ENCODE measurements at regions not wholly inside any gene's neighbourhood (a gene's known extent, or its start where the extent isn't known, plus 50 kb on each side); places are given as distances from the start of the nearest gene placed in this dataset.

GRCh38 chr10:8594176-8594575 lies 539.7 kb downstream of the GATA3 start:
- Histone ChIP-seq H2AFZ (no peak overlapping the region), H3F3A (ENCODE audit: insufficient read depth, low read depth) (no peaks in the 10 kb centered on the region), H3K4me3 (no peak overlapping the region), H3K27ac (no peak overlapping the region), H3K79me2 (ENCODE audit: low read depth) (no peaks in the 10 kb centered on the region), H3K36me3 (ENCODE audit: low read depth) (no peaks in the 10 kb centered on the region), H3K4me1 (replicated peaks; ENCODE audit: insufficient read depth) (no peaks in the 10 kb centered on the region), H3K9me3 (ENCODE audit: insufficient read depth, low read depth) (no peaks in the 10 kb centered on the region), H4K20me1 (ENCODE audit: insufficient read depth) (no peaks in the 10 kb centered on the region), H3K9me2 (ENCODE audit: insufficient read depth) (no peaks in the 10 kb centered on the region), H3K4me2 (no peak overlapping the region), H3K27me3 (ENCODE audit: insufficient read depth, low read depth) (no peaks in the 10 kb centered on the region)
- intact Hi-C loops (cut with micrococcal nuclease; ENCODE audit: unreplicated experiment): no loop called here
- no peak for TF ChIP-seq EZH2 (IDR thresholded peaks at IDR 0.05; ENCODE audit: low read depth)
- TF ChIP-seq, protein P1, sequence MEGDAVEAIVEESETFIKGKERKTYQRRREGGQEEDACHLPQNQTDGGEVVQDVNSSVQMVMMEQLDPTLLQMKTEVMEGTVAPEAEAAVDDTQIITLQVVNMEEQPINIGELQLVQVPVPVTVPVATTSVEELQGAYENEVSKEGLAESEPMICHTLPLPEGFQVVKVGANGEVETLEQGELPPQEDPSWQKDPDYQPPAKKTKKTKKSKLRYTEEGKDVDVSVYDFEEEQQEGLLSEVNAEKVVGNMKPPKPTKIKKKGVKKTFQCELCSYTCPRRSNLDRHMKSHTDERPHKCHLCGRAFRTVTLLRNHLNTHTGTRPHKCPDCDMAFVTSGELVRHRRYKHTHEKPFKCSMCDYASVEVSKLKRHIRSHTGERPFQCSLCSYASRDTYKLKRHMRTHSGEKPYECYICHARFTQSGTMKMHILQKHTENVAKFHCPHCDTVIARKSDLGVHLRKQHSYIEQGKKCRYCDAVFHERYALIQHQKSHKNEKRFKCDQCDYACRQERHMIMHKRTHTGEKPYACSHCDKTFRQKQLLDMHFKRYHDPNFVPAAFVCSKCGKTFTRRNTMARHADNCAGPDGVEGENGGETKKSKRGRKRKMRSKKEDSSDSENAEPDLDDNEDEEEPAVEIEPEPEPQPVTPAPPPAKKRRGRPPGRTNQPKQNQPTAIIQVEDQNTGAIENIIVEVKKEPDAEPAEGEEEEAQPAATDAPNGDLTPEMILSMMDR (conservative IDR thresholded peaks at IDR 0.05): no peak
- CTCF ChIA-PET: no interaction called here
- DNase-seq: no peak
- BruUV-seq (replicated peaks): no TSS peak
- POLR2A ChIA-PET (ENCODE audit: unreplicated experiment): no interaction called here

DNA sequence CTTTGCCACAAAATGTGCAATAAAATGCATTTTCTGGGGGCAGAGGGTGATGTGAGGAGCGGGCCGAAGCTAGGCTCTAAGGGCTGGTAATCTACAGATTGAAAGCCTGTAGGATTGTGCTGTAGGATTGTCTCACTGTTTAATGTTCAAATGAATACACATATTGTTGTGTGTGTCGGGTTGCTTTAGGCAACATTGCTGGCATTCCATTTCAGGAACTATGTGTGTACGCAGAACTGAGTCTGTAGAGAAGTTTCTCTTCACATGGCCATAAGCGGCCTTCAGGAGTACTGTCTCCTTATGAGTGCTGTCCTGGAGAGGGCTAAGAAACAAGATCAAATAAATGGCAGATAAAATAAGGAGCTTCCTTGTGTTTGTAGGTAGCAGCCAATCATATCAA lies 540.2 kb downstream of the GATA3 start:
- no peak overlapping the region for H3K4me3 ChIP-seq
- H3K27ac ChIP-seq: no peak overlapping the region
- no peaks in the 10 kb centered on the region for H3K4me1 ChIP-seq (replicated peaks; ENCODE audit: insufficient read depth)
- no peaks in the 10 kb centered on the region for H3K9me3 ChIP-seq (ENCODE audit: insufficient read depth, low read depth)
- TF ChIP-seq, protein P1 (conservative IDR thresholded peaks at IDR 0.05): no peak
- no peak for TF ChIP-seq EZH2 (IDR thresholded peaks at IDR 0.05; ENCODE audit: low read depth)
- H3K9me2 ChIP-seq (ENCODE audit: insufficient read depth): no peaks in the 10 kb centered on the region
- DNase-seq: no peak
- no TSS peak for BruUV-seq (replicated peaks)
- no peaks in the 10 kb centered on the region for H3K79me2 ChIP-seq (ENCODE audit: low read depth)
- ChIA-PET POLR2A (ENCODE audit: unreplicated experiment) (interaction anchor here (0.6 kb wide), 1 partner anchor 163 kb away, joined by 3 read pairs; no protein-coding TSS in a partner anchor), CTCF (no interaction called here)
- no peaks in the 10 kb centered on the region for H3K36me3 ChIP-seq (ENCODE audit: low read depth)
- no peak overlapping the region for H2AFZ ChIP-seq
- no peaks in the 10 kb centered on the region for H4K20me1 ChIP-seq (ENCODE audit: insufficient read depth)
- H3K27me3 ChIP-seq (ENCODE audit: insufficient read depth, low read depth): no peaks in the 10 kb centered on the region
- no peak overlapping the region for H3K4me2 ChIP-seq
- intact Hi-C loops (cut with micrococcal nuclease; ENCODE audit: unreplicated experiment): no loop called here
- no peaks in the 10 kb centered on the region for H3F3A ChIP-seq (ENCODE audit: insufficient read depth, low read depth)

DNA sequence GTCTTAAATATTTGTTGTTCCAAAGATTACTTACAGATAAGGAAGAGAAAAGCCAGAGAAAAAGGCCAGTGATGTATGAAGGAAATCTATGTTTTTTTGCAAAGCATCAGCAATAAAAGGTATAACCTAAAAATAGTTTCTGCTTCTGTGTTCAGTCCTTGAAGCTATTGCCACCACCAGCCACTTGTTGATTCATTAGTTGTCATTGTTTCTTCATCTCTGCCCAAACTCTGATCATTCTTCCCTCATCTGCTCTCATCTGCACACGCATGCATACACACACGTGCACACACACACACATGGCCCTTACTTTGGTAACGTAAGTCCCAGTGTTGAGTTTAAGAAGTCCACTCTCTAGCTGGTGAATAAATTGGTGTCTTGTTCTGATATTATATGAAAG lies 540.7 kb downstream of the GATA3 start:
- Histone ChIP-seq H3K9me3 (ENCODE audit: insufficient read depth, low read depth) (no peaks in the 10 kb centered on the region), H3K4me3 (no peak overlapping the region), H3K4me1 (replicated peaks; ENCODE audit: insufficient read depth) (no peaks in the 10 kb centered on the region), H2AFZ (no peak overlapping the region), H3F3A (ENCODE audit: insufficient read depth, low read depth) (no peaks in the 10 kb centered on the region), H3K36me3 (ENCODE audit: low read depth) (no peaks in the 10 kb centered on the region), H3K79me2 (ENCODE audit: low read depth) (no peaks in the 10 kb centered on the region), H3K4me2 (no peak overlapping the region), H4K20me1 (ENCODE audit: insufficient read depth) (no peaks in the 10 kb centered on the region), H3K9me2 (ENCODE audit: insufficient read depth) (no peaks in the 10 kb centered on the region), H3K27ac (no peak overlapping the region), H3K27me3 (ENCODE audit: insufficient read depth, low read depth) (no peaks in the 10 kb centered on the region)
- intact Hi-C loops (cut with micrococcal nuclease; ENCODE audit: unreplicated experiment): no loop called here
- ChIA-PET CTCF (no interaction called here), POLR2A (ENCODE audit: unreplicated experiment) (interaction anchor here (0.6 kb wide), 1 partner anchor 163 kb away, joined by 3 read pairs; no protein-coding TSS in a partner anchor)
- no peak for DNase-seq
- TF ChIP-seq, protein P1 (conservative IDR thresholded peaks at IDR 0.05): no peak
- no peak for TF ChIP-seq EZH2 (IDR thresholded peaks at IDR 0.05; ENCODE audit: low read depth)
- BruUV-seq (replicated peaks): no TSS peak
